ENCODE measurements at regions not wholly inside any gene's neighbourhood (a gene's known extent, or its start where the extent isn't known, plus 50 kb on each side); places are given as distances from the start of the nearest gene placed in this dataset.
"Not testable (repeated sequence)": the region's sequence is repeated elsewhere in the genome, so short reads cannot be mapped to it uniquely, and the experiment has no call there.

DNA sequence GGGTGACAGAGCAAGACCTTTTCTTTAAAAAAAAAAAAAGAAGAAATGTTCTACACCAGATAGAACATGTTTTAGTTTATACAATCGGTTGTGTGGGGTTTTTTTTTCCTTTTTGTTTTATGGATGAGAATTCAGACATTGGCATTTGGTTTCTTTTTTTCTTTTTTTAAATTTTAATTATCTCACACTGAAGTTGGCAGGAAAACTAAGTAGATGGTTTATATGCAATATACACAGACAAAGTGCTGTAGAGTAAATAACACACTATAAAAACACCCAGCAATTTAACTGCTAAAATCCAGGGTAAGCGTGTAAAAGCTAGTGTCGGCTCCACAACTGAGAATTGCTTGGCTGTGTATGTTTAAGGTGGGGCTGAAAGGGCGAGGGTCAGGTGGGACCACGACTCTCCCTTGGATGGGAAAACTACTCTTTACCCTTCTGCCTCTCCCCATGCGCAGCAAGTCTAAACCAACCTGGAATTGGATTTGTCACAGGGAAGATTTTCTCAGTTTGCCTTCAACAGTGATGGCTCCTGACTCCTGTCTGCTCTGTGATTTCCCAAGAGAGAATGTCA, 147.1 kb upstream of the MARCKS start:
- Histone ChIP-seq H3K9me3 (no peaks in the 10 kb centered on the region), H3K27me3 (no peaks in the 10 kb centered on the region), H3K4me3 (ENCODE audit: low read depth, low read length) (no peak overlapping the region), H3K36me3 (no peaks in the 10 kb centered on the region), H3K4me1 (no peaks in the 10 kb centered on the region)
- TF ChIP-seq, protein P1, sequence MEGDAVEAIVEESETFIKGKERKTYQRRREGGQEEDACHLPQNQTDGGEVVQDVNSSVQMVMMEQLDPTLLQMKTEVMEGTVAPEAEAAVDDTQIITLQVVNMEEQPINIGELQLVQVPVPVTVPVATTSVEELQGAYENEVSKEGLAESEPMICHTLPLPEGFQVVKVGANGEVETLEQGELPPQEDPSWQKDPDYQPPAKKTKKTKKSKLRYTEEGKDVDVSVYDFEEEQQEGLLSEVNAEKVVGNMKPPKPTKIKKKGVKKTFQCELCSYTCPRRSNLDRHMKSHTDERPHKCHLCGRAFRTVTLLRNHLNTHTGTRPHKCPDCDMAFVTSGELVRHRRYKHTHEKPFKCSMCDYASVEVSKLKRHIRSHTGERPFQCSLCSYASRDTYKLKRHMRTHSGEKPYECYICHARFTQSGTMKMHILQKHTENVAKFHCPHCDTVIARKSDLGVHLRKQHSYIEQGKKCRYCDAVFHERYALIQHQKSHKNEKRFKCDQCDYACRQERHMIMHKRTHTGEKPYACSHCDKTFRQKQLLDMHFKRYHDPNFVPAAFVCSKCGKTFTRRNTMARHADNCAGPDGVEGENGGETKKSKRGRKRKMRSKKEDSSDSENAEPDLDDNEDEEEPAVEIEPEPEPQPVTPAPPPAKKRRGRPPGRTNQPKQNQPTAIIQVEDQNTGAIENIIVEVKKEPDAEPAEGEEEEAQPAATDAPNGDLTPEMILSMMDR (IDR thresholded peaks at IDR 0.05; ENCODE audit: low read depth, low read length): no peak
- DNase-seq: no peak

DNA sequence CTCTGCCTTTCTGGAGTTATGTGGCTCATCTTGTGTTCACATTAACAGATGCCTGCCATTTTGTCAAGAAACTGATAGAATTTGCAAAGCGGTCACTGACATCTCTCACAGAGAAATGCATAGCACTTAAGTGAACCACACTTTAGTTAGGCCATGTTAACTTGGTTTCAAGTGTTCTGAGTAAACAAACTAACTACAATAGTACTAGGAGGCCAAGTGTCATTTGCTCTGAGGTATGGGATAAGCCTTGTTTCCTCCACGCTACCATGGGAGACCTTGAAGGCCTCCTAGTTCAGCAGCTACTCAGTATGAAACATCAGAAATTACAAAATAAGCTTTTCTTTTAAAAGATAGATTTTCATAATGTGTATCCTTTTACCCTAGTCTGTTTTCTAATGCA, 143.5 kb upstream of the MARCKS start:
- H3K27me3 ChIP-seq: no peaks in the 10 kb centered on the region
- H3K4me3 ChIP-seq (ENCODE audit: low read depth, low read length): no peak overlapping the region
- H3K36me3 ChIP-seq: no peaks in the 10 kb centered on the region
- TF ChIP-seq, protein P1 (IDR thresholded peaks at IDR 0.05; ENCODE audit: low read depth, low read length): no peak
- no peaks in the 10 kb centered on the region for H3K4me1 ChIP-seq
- H3K9me3 ChIP-seq: no peaks in the 10 kb centered on the region
- no peak for DNase-seq

- no peaks in the 10 kb centered on the region for H3K4me1 ChIP-seq
- no peaks in the 10 kb centered on the region for H3K36me3 ChIP-seq
- DNase-seq: no peak
- H3K9me3 ChIP-seq: no peaks in the 10 kb centered on the region
- TF ChIP-seq, protein P1 (IDR thresholded peaks at IDR 0.05; ENCODE audit: low read depth, low read length): no peak
- H3K27me3 ChIP-seq: no peaks in the 10 kb centered on the region
- no peak overlapping the region for H3K4me3 ChIP-seq (ENCODE audit: low read depth, low read length)
These were observed 138.6 kb upstream of the MARCKS start for GRCh38 chr6:113718588-113718987.

DNA sequence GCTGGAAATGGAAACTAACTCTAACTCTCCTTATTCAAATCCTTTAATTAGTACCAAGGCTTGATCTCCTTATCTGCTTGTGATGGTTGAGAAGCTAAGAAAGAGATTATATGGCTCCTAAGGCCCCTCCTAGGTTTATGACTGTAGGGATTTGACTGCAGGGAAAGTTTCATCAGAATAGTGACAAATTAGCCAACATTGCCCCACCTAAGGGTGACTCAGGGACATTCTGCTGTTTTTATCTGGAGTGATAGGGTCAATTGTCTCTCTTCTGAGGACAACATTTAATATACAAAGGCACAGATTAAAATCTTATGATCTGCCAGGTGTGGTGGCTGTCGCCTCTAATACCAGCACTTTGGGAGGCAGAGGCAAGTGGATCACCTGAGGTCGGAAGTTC, 138.1 kb upstream of the MARCKS start:
- no peak for DNase-seq
- no peaks in the 10 kb centered on the region for H3K27me3 ChIP-seq
- TF ChIP-seq, protein P1 (IDR thresholded peaks at IDR 0.05; ENCODE audit: low read depth, low read length): no peak
- no peaks in the 10 kb centered on the region for H3K36me3 ChIP-seq
- no peaks in the 10 kb centered on the region for H3K4me1 ChIP-seq
- no peak overlapping the region for H3K4me3 ChIP-seq (ENCODE audit: low read depth, low read length)
- H3K9me3 ChIP-seq: no peaks in the 10 kb centered on the region

DNA sequence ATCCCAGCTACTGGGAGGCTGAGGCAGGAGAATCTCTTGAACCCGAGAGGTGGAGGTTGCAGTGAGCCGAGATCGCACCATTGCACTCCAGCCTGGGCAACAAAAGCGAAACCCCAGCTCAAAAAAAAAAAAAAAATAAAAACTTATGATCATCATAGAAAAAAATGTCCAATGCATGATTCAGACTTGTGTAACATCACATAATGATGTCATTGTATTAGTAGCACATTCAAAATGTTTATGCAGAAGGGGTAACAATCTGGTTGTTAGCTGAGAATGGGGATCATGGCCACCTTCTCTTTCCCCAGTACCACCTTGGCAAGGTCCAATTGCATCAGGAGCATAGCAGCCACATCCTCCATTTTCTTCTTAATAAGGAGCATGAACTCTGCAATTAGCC, 137.6 kb upstream of the MARCKS start:
- Histone ChIP-seq H3K9me3 (no peaks in the 10 kb centered on the region), H3K4me1 (no peaks in the 10 kb centered on the region), H3K27me3 (no peaks in the 10 kb centered on the region), H3K36me3 (no peaks in the 10 kb centered on the region), H3K4me3 (ENCODE audit: low read depth, low read length) (no peak overlapping the region)
- DNase-seq: no peak
- TF ChIP-seq, protein P1 (IDR thresholded peaks at IDR 0.05; ENCODE audit: low read depth, low read length): no peak

DNA sequence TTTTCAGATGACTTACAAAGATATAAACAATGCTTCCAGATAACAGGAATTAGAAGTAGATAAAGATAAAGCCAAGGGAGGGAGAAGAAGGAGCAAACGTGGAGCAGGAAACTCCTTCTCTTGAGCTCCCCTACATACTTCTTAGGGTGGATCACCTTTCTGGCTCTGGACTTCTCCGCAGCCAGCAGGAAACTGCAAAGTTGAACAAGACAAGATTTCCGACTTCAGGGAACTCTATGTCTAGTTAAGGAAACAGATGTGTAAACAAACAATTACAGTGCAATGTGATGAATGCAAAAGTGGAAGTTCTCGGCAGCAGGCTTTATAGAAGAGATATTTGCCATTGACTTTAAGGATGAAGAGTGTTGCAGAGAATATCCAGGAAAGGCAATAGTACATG, 134.0 kb upstream of the MARCKS start:
- no peak overlapping the region for H3K4me3 ChIP-seq (ENCODE audit: low read depth, low read length)
- no peaks in the 10 kb centered on the region for H3K27me3 ChIP-seq
- H3K9me3 ChIP-seq: no peaks in the 10 kb centered on the region
- no peaks in the 10 kb centered on the region for H3K4me1 ChIP-seq
- DNase-seq: no peak
- no peaks in the 10 kb centered on the region for H3K36me3 ChIP-seq
- TF ChIP-seq, protein P1 (IDR thresholded peaks at IDR 0.05; ENCODE audit: low read depth, low read length): no peak

DNA sequence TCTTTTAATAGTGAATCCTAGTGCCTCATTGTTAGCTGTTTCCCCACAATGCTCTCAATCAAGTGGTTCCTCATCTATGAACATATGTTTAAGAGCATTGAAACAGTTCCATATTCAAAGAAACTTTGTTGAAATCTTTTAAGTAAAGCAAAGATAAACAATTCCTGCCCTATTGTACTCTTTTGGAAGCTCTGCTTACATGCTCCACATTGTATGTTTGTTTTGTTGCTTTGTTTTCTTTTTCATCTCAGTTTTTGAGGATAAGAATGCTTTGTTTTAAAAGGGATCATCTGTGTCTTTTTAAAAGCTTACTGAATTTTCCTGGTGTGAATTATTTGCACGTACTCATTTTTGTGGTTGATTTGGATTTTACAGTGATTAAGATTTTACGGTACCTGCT, 132.2 kb upstream of the MARCKS start:
- not testable (repeated sequence) for H3K9me3 ChIP-seq; H3K36me3 ChIP-seq; H3K4me3 ChIP-seq (ENCODE audit: low read depth, low read length); H3K27me3 ChIP-seq; DNase-seq; H3K4me1 ChIP-seq
